ENCODE measurements at regions not wholly inside any gene's neighbourhood (a gene's known extent, or its start where the extent isn't known, plus 50 kb on each side); places are given as distances from the start of the nearest gene placed in this dataset.

DNA sequence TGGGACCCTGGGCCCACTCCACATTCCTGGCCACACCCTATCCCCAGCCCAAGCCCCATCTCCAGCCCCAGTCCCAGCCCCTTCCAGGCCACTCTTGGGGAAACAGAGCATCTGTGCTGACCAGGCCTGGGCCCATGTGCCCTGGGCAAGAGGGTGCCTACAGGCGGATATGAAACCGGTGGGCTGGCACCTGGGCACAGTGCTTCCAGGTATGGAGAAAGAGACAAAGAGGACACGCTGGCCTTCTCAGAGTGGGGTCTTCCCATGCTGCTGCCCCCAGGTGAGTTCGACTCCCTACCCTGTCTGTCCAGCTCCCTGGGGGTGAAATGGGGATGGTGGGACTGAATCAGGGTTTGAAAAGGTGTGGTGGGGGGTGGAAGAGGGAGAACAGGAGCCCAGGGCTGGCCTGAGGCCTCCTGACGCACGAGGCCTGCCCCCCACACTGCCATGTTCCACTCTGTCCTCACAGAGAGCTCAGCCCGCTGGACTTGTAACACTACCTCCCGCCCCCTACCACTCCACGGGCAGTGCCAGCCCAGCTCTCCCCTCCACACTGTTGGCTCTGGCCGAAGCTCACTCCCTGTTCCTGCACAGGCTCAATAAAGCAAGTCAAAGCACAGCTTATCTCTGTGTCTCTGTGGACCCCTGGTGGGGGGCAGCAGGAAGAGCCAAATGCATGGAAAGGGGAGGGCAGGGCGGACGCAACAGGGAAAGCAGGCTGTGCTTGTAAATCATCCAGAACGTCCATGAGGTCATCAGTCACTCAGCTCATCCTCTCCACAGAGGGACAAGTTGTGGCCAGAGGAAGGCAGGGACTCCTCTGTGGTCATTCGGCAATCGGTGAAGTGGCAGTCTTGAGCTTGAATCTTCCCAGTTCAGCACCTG, 71.1 kb upstream of the TMEM97 start:
- no peaks in the 10 kb centered on the region for H3K9me3 ChIP-seq
- H3K4me3 ChIP-seq: no peak overlapping the region
- intact Hi-C loops (cut with DNase I): no loop called here
- TF ChIP-seq, protein P1, sequence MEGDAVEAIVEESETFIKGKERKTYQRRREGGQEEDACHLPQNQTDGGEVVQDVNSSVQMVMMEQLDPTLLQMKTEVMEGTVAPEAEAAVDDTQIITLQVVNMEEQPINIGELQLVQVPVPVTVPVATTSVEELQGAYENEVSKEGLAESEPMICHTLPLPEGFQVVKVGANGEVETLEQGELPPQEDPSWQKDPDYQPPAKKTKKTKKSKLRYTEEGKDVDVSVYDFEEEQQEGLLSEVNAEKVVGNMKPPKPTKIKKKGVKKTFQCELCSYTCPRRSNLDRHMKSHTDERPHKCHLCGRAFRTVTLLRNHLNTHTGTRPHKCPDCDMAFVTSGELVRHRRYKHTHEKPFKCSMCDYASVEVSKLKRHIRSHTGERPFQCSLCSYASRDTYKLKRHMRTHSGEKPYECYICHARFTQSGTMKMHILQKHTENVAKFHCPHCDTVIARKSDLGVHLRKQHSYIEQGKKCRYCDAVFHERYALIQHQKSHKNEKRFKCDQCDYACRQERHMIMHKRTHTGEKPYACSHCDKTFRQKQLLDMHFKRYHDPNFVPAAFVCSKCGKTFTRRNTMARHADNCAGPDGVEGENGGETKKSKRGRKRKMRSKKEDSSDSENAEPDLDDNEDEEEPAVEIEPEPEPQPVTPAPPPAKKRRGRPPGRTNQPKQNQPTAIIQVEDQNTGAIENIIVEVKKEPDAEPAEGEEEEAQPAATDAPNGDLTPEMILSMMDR (IDR thresholded peaks at IDR 0.05): no peak
- no peak for ATAC-seq
- no peaks in the 10 kb centered on the region for H3K36me3 ChIP-seq
- peaks cover 13% of the 10 kb centered on the region for H3K27me3 ChIP-seq (ENCODE audit: low read depth)
- no peak for DNase-seq
- peaks cover 12% of the 10 kb centered on the region for H3K4me1 ChIP-seq
- no peak overlapping the region for H3K27ac ChIP-seq

DNA sequence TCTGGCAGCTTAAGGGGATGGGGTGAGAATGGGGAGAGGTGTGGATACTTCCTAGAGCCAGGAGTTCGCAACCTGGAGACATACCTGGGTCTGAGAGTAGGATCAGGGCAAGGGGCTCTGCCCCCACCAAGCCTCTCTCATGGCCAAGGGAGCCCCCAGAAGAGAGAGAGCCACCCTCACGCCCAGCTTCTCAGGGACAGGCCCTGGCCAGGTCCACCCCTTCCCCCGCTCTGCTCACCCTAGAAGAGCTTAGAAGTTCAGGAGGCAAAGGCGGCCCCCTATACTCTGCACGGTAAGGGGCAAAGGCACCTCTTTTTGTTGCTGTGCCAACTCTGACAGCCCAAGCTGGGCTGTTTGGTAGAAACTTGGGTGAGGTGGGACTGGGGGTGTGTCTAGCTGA, 69.3 kb upstream of the TMEM97 start:
- ATAC-seq: no peak
- no peak overlapping the region for H3K4me3 ChIP-seq
- intact Hi-C loops (cut with DNase I): no loop called here
- H3K4me1 ChIP-seq: peaks cover 12% of the 10 kb centered on the region
- no peaks in the 10 kb centered on the region for H3K9me3 ChIP-seq
- peaks cover 18% of the 10 kb centered on the region for H3K27me3 ChIP-seq (ENCODE audit: low read depth)
- DNase-seq: no peak
- TF ChIP-seq, protein P1 (IDR thresholded peaks at IDR 0.05): no peak
- H3K27ac ChIP-seq: no peak overlapping the region
- no peaks in the 10 kb centered on the region for H3K36me3 ChIP-seq

DNA sequence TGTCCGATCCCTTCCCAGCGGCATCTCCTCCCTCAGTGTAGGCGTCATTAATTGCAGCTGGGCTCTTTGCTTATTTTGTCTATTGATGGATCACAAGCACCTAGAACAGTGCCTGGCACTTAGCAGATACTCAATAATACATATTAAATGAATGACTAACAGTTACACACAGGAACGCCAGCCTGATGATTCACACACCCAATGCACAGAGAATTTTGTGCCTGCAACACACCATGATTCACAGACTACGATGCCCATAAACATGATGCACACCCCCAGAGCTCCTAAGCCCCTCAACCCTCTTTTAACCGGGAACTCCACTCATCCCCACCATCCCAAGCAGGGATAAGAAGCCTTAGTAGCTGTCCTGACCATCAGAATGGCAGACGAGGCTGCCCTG, 66.6 kb upstream of the TMEM97 start:
- H3K36me3 ChIP-seq: no peaks in the 10 kb centered on the region
- TF ChIP-seq, protein P1 (IDR thresholded peaks at IDR 0.05): no peak
- DNase-seq (no peak), ATAC-seq (no peak)
- no peaks in the 10 kb centered on the region for H3K9me3 ChIP-seq
- no peak overlapping the region for H3K4me3 ChIP-seq
- peaks cover 12% of the 10 kb centered on the region for H3K4me1 ChIP-seq
- intact Hi-C loops (cut with DNase I): no loop called here
- H3K27me3 ChIP-seq (ENCODE audit: low read depth): peaks cover 26% of the 10 kb centered on the region
- H3K27ac ChIP-seq: no peak overlapping the region

DNA sequence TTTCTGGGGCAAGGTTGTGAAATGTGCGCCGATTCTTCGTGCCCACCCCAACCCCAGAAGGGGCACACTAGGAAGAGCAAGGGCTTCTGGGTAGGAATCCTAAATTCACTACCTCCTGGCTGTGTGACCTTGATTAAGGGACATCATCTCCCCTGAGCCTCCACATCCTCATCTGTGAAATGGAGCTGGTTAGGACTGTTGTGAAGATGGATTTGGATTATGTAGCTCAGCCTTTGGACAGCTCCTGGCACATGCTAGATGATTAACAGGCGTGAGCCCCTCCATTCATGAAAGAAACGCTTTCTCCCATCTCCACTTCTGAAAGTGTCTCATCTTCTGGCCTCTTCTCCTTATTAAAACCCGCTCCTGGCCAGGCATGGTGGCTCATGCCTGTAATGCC, 65.3 kb upstream of the TMEM97 start:
- no peak overlapping the region for H3K27ac ChIP-seq
- ATAC-seq: no peak
- H3K36me3 ChIP-seq: no peaks in the 10 kb centered on the region
- no peak overlapping the region for H3K4me3 ChIP-seq
- TF ChIP-seq, protein P1 (IDR thresholded peaks at IDR 0.05): no peak
- peaks cover 12% of the 10 kb centered on the region for H3K4me1 ChIP-seq
- H3K9me3 ChIP-seq: no peaks in the 10 kb centered on the region
- H3K27me3 ChIP-seq (ENCODE audit: low read depth): peaks cover 26% of the 10 kb centered on the region
- intact Hi-C loops (cut with DNase I): no loop called here
- DNase-seq: no peak

DNA sequence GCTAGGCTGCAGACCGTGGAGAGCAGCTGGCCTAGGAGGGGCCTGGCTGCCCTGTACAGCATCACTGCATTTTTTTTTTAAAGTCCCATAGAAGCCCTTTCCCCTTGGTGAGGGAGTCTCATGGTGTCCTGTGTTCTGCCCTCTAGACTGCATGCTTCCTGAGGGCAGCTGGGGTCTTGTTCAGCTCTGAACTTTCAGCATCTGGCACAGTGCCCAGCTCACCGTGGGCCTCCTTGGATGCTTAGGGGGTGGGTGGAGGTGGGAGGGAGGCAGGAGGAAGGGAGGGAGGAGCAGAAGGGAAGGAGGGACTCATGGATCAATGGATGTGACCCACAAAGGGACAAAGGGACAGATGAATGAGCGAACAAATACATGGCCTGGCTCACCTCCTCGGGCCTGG, 63.4 kb upstream of the TMEM97 start:
- H3K36me3 ChIP-seq: no peaks in the 10 kb centered on the region
- TF ChIP-seq, protein P1 (IDR thresholded peaks at IDR 0.05): no peak
- H3K27ac ChIP-seq: no peak overlapping the region
- no peaks in the 10 kb centered on the region for H3K9me3 ChIP-seq
- peaks cover 12% of the 10 kb centered on the region for H3K4me1 ChIP-seq
- H3K27me3 ChIP-seq (ENCODE audit: low read depth): peaks cover 26% of the 10 kb centered on the region
- intact Hi-C loops (cut with DNase I): no loop called here
- DNase-seq (no peak), ATAC-seq (no peak)
- no peak overlapping the region for H3K4me3 ChIP-seq
